NT2/D1 (cell line): ENCODE measurements at regions not wholly inside any gene's neighbourhood (a gene's known extent, or its start where the extent isn't known, plus 50 kb on each side); places are given as distances from the start of the nearest gene placed in this dataset.

Experiments used
- YY1 ChIP-seq: IDR thresholded peaks from 2 replicates; pipeline ENCODE4 v1.6.1; 2011; ENCODE audit not compliant: insufficient read length, insufficient read depth
- ZNF274 ChIP-seq: IDR thresholded peaks from 2 replicates; pipeline ENCODE4 v1.6.1; 2011; ENCODE audit warnings: mild to moderate bottlenecking, low read depth, low read length

GRCh38 chr5:74226716-74227485, 413.6 kb downstream of the ENC1 start:
- TF ChIP-seq ZNF274 (no peak), YY1 (no peak)
